ENCODE measurements at regions not wholly inside any gene's neighbourhood (a gene's known extent, or its start where the extent isn't known, plus 50 kb on each side); places are given as distances from the start of the nearest gene placed in this dataset.
"Not testable (repeated sequence)": the region's sequence is repeated elsewhere in the genome, so short reads cannot be mapped to it uniquely, and the experiment has no call there.

DNA sequence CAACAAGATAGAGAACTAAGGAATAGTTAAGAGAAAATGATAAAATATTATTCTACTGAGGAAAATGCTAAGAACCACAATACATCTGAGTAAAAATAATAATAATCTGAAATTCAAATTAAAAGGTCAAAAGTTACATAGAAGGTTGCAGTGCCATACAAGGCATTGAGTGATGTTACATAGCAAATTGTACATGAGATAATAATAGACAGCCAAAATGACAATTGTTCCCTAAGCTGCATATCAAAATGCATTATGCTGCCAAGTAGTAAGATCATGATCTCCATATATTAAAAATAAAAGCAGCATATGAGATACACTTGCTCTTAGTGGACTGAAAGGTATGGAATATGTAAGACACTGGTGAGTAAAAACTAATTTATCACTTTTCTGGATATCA is 547.7 kb downstream of the KCNT2 start:
- H3K27ac Mint-ChIP-seq: no peak overlapping the region
- ATAC-seq (replicated peaks): no peak
- no peaks in the 10 kb centered on the region for H3K36me3 Mint-ChIP-seq (ENCODE audit: low read depth)
- no peaks in the 10 kb centered on the region for H3K4me1 Mint-ChIP-seq
- peaks cover 6% of the 10 kb centered on the region for H3K27me3 Mint-ChIP-seq
- no peak overlapping the region for H3K4me3 Mint-ChIP-seq
- H3K9me3 Mint-ChIP-seq: no peaks in the 10 kb centered on the region

GRCh38 chr1:196059210-196059609 is 549.0 kb downstream of the KCNT2 start:
- Mint-ChIP-seq H3K36me3 (ENCODE audit: low read depth) (no peaks in the 10 kb centered on the region), H3K9me3 (no peaks in the 10 kb centered on the region), H3K4me1 (no peaks in the 10 kb centered on the region), H3K27me3 (peaks cover 6% of the 10 kb centered on the region), H3K27ac (no peak overlapping the region), H3K4me3 (no peak overlapping the region)
- no peak for ATAC-seq (replicated peaks)

DNA sequence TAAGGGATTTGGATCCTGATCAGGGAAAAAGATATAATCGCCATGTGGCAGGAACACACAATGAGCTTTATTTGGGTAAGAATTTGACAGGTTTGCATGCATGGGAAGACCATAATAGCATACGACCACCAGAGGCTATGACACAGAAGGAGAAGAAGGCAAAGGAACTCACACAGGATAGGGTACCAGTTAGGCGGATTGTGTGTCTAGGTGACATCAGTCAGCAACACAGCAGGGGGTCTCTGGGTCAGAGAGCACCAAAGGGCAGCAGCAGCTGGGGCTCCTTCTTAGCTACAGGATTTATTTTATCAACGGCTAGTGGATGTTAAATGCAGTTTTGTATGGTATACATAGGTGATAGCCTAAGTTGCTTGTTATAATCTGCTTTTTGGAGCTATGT is 551.3 kb downstream of the KCNT2 start:
- ATAC-seq (replicated peaks): no peak
- Mint-ChIP-seq H3K27me3 (peaks cover 6% of the 10 kb centered on the region), H3K4me3 (no peak overlapping the region), H3K36me3 (ENCODE audit: low read depth) (no peaks in the 10 kb centered on the region), H3K27ac (no peak overlapping the region), H3K9me3 (no peaks in the 10 kb centered on the region), H3K4me1 (no peaks in the 10 kb centered on the region)

- Mint-ChIP-seq H3K36me3 (ENCODE audit: low read depth) (no peaks in the 10 kb centered on the region), H3K27ac (no peak overlapping the region), H3K9me3 (no peaks in the 10 kb centered on the region), H3K4me3 (no peak overlapping the region), H3K4me1 (no peaks in the 10 kb centered on the region), H3K27me3 (no peaks in the 10 kb centered on the region)
- no peak for ATAC-seq (replicated peaks)
These were observed 558.8 kb downstream of the KCNT2 start for GRCh38 chr1:196049407-196049806.

GRCh38 chr1:196043268-196043667 is 565.0 kb downstream of the KCNT2 start:
- H3K9me3 Mint-ChIP-seq: peaks cover 8% of the 10 kb centered on the region
- H3K4me3 Mint-ChIP-seq: no peak overlapping the region
- no peak for ATAC-seq (replicated peaks)
- no peaks in the 10 kb centered on the region for H3K36me3 Mint-ChIP-seq (ENCODE audit: low read depth)
- H3K27ac Mint-ChIP-seq: no peak overlapping the region
- no peaks in the 10 kb centered on the region for H3K27me3 Mint-ChIP-seq
- H3K4me1 Mint-ChIP-seq: no peaks in the 10 kb centered on the region

DNA sequence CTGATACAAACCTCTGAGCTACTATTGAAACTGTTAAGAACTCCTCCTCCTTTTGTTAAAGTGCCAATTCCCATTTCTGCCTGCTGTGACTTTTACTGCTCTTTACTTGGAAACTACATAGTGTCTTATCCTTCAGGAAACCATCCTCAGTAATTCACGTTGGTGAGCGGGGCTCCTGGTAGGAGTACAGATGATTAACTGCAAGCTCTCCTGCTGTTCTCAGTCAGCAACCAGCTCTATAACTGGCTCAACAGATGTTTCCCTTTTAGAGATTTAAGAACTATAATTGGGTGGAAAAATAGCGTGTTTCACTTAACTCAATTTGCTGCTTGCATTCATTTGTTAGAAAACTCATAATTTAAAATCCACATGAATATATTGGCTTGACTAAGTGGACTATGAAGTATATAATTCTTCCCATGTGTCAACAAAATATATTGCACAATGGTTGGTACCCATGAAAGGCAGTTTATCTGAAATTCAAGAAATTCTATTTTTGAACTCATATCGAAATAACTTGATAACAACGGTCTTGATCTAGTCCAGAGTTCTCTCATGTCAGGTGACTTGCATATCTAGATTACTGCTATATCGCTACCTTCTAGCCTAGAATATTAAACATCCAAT is 574.0 kb downstream of the KCNT2 start:
- no peak for ATAC-seq (replicated peaks)
- no peaks in the 10 kb centered on the region for H3K36me3 Mint-ChIP-seq (ENCODE audit: low read depth)
- H3K9me3 Mint-ChIP-seq: peaks cover 5% of the 10 kb centered on the region
- no peak overlapping the region for H3K4me3 Mint-ChIP-seq
- H3K27me3 Mint-ChIP-seq: no peaks in the 10 kb centered on the region
- H3K27ac Mint-ChIP-seq: no peak overlapping the region
- no peaks in the 10 kb centered on the region for H3K4me1 Mint-ChIP-seq

DNA sequence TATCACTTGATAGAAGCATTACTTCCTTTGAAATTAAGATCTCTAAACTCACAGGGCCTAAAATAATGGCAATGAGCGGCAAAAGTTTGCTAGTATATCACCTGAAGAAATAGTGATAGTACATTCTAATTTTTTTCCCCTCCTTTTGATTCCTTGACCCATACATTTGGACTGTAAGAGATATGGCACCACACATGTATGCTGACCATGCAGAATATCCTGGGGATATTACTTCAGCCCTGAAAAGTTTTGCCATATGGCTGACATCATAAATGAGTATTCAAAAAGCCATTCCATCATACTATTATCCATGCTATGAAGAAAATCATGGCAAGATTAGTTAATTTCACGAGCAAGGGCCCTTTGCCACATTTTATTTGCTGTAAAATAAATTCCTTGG is 576.9 kb downstream of the KCNT2 start:
- H3K4me3 Mint-ChIP-seq; H3K27ac Mint-ChIP-seq; H3K4me1 Mint-ChIP-seq; H3K36me3 Mint-ChIP-seq (ENCODE audit: low read depth); H3K27me3 Mint-ChIP-seq; H3K9me3 Mint-ChIP-seq; ATAC-seq (replicated peaks): not testable (repeated sequence)

GRCh38 chr1:196030455-196030854 is 577.8 kb downstream of the KCNT2 start:
- H3K36me3 Mint-ChIP-seq (ENCODE audit: low read depth): no peaks in the 10 kb centered on the region
- no peak overlapping the region for H3K4me3 Mint-ChIP-seq
- no peaks in the 10 kb centered on the region for H3K27me3 Mint-ChIP-seq
- H3K9me3 Mint-ChIP-seq: no peaks in the 10 kb centered on the region
- no peak for ATAC-seq (replicated peaks)
- H3K27ac Mint-ChIP-seq: no peak overlapping the region
- H3K4me1 Mint-ChIP-seq: no peaks in the 10 kb centered on the region

- H3K27me3 Mint-ChIP-seq: no peaks in the 10 kb centered on the region
- no peaks in the 10 kb centered on the region for H3K36me3 Mint-ChIP-seq (ENCODE audit: low read depth)
- no peaks in the 10 kb centered on the region for H3K9me3 Mint-ChIP-seq
- no peak overlapping the region for H3K4me3 Mint-ChIP-seq
- H3K27ac Mint-ChIP-seq: no peak overlapping the region
- no peak for ATAC-seq (replicated peaks)
- no peaks in the 10 kb centered on the region for H3K4me1 Mint-ChIP-seq
These were observed 578.8 kb downstream of the KCNT2 start for GRCh38 chr1:196029410-196029809.

- H3K27me3 Mint-ChIP-seq: peaks cover 3% of the 10 kb centered on the region
These were observed 581.1 kb downstream of the KCNT2 start for GRCh38 chr1:196027127-196027526.

DNA sequence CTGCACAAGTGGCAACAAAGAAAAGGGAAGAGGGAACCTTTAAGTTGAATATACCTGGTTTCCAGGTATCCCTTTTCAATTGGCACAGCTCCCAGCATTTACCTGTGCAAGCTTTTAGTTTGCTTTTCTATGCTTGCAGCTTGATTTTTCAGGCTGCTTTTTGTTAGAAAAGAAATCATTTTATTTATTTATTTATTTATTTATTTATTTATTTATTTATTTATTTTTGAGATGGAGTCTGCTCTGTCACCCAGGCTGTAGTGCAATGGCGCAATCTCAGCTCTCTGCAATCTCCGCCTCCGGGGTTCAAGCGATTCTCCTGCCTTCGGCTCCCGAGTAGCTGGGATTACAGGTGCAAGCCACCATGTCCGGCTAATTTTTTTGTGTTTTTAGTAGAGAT is 587.1 kb downstream of the KCNT2 start:
- not testable (repeated sequence) for H3K27ac Mint-ChIP-seq; H3K4me3 Mint-ChIP-seq; ATAC-seq (replicated peaks); H3K36me3 Mint-ChIP-seq (ENCODE audit: low read depth); H3K9me3 Mint-ChIP-seq; H3K27me3 Mint-ChIP-seq; H3K4me1 Mint-ChIP-seq

More at GRCh38 chr1:196027127-196027526, 581.1 kb downstream of the KCNT2 start:
- no peak for ATAC-seq (replicated peaks)
- no peaks in the 10 kb centered on the region for H3K4me1 Mint-ChIP-seq
- H3K9me3 Mint-ChIP-seq: no peaks in the 10 kb centered on the region
- no peaks in the 10 kb centered on the region for H3K36me3 Mint-ChIP-seq (ENCODE audit: low read depth)
- no peak overlapping the region for H3K4me3 Mint-ChIP-seq
- H3K27ac Mint-ChIP-seq: no peak overlapping the region

GRCh38 chr1:196009362-196009761 is 598.9 kb downstream of the KCNT2 start:
- Mint-ChIP-seq H3K27ac (no peak overlapping the region), H3K4me3 (no peak overlapping the region), H3K4me1 (no peaks in the 10 kb centered on the region), H3K36me3 (ENCODE audit: low read depth) (no peaks in the 10 kb centered on the region), H3K9me3 (peaks cover 4% of the 10 kb centered on the region), H3K27me3 (no peaks in the 10 kb centered on the region)
- no peak for ATAC-seq (replicated peaks)

DNA sequence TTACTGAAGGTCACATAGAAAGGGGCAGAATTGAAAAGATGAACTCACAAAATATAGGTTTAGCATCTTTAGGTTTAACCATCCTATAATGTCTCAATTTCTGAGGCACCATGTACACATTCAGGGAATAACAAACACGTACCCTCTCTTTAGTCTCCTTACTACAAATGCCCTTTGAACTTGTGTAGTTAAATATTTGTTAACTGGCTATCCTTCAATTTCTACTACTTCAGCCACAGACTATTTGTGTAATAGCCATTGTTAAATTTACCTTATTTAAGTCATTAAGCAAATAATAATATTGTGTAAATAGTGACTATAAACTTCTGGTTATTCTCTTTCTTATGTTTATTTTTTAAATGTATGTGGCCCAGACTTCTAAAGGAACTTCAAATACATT is 600.5 kb downstream of the KCNT2 start:
- H3K9me3 Mint-ChIP-seq: no peaks in the 10 kb centered on the region
- H3K4me3 Mint-ChIP-seq: no peak overlapping the region
- no peaks in the 10 kb centered on the region for H3K4me1 Mint-ChIP-seq
- H3K36me3 Mint-ChIP-seq (ENCODE audit: low read depth): no peaks in the 10 kb centered on the region
- ATAC-seq (replicated peaks): no peak
- H3K27ac Mint-ChIP-seq: no peak overlapping the region
- no peaks in the 10 kb centered on the region for H3K27me3 Mint-ChIP-seq

DNA sequence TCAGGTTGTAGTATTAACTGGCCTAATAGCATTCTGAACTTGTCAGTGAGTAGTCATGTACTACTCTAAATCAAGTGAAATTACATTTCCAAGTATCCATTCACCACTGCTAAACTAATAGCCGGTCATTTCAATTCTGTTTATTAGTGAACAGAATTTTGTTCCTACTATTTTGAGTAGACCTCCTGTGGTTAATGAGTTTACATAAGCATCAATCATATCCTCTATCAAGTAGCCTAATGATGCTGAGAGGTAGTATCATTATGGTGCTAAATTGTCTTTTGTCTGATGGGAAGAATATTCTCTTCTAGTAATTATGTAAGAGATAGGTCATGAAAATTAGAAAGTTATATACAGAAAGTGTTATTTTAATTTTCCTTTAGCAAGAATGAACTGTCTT is 602.8 kb downstream of the KCNT2 start:
- Mint-ChIP-seq H3K4me1 (no peaks in the 10 kb centered on the region), H3K4me3 (no peak overlapping the region)
- ATAC-seq (replicated peaks): no peak

DNA sequence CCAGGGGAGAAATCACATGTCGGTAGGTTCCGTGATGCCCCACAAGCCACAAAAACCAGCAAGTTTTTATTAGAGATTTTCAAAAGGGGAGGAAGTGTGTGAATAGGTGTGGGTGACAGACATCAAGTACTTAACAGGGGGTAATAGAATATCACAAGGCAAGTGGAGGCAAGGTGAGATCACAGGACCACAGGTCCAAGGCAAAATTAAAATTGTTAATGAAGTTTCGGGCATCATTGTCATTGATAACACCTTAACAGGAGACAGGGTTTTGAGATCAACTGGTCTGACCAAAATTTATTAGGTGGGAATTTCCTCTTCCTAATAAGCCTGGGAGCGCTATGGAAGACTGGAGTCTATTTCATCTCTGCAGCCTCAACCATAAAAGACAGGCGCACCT is 603.9 kb downstream of the KCNT2 start:
- not testable (repeated sequence) for H3K9me3 Mint-ChIP-seq; H3K4me1 Mint-ChIP-seq; H3K4me3 Mint-ChIP-seq; H3K36me3 Mint-ChIP-seq (ENCODE audit: low read depth); ATAC-seq (replicated peaks); H3K27me3 Mint-ChIP-seq; H3K27ac Mint-ChIP-seq

More for the DNA sequence above, 602.8 kb downstream of the KCNT2 start:
- Mint-ChIP-seq H3K27me3 (no peaks in the 10 kb centered on the region), H3K9me3 (no peaks in the 10 kb centered on the region), H3K36me3 (ENCODE audit: low read depth) (no peaks in the 10 kb centered on the region), H3K27ac (no peak overlapping the region)

GRCh38 chr1:196002906-196003305 is 605.3 kb downstream of the KCNT2 start:
- no peak overlapping the region for H3K27ac Mint-ChIP-seq
- no peaks in the 10 kb centered on the region for H3K27me3 Mint-ChIP-seq
- no peaks in the 10 kb centered on the region for H3K9me3 Mint-ChIP-seq
- no peak for ATAC-seq (replicated peaks)
- no peak overlapping the region for H3K4me3 Mint-ChIP-seq
- H3K36me3 Mint-ChIP-seq (ENCODE audit: low read depth): no peaks in the 10 kb centered on the region
- no peaks in the 10 kb centered on the region for H3K4me1 Mint-ChIP-seq

Data from activated T-helper 17 cell treated with anti-CD3 and anti-CD28 coated beads, Interleukin-2, amount 50 U/mL, for 72 hours (primary cell).